Urothelium cell line (cell line): ENCODE measurements at regions not wholly inside any gene's neighbourhood (a gene's known extent, or its start where the extent isn't known, plus 50 kb on each side); places are given as distances from the start of the nearest gene placed in this dataset.

Source experiments
- DNase-seq: peaks from one replicate; pipeline ENCODE4 v3.0.0; 2011; ENCODE audit warnings: low spot score, mixed read lengths
- FAIRE-seq: peaks from 2 replicates; lab custom pipeline; 2011; peaks lifted over from hg19 to GRCh38; lab: Jason Lieb, UNC

GRCh38 chr6:106035655-106036054 lies 50.5 kb upstream of the PRDM1 start:
- FAIRE-seq, result no peak
- no peak for DNase-seq

- FAIRE-seq (no peak), DNase-seq (no peak)
These were observed 52.3 kb upstream of the PRDM1 start for GRCh38 chr6:106033806-106034205.

GRCh38 chr6:106027758-106028157 lies 58.4 kb upstream of the PRDM1 start:
- DNase-seq (no peak), FAIRE-seq (no peak)

- FAIRE-seq (no peak), DNase-seq (no peak)
These were observed 59.1 kb upstream of the PRDM1 start for GRCh38 chr6:106026748-106027715.

- no peak for DNase-seq
- FAIRE-seq, result no peak
These were observed 60.5 kb upstream of the PRDM1 start for GRCh38 chr6:106025655-106026054.

- DNase-seq (no peak), FAIRE-seq (no peak)
These were observed 63.3 kb upstream of the PRDM1 start for GRCh38 chr6:106022801-106023200.

- FAIRE-seq, result no peak
- no peak for DNase-seq
These were observed 68.7 kb upstream of the PRDM1 start for GRCh38 chr6:106017454-106017853.

GRCh38 chr6:106014955-106015354 lies 71.2 kb upstream of the PRDM1 start:
- FAIRE-seq (no peak), DNase-seq (no peak)

GRCh38 chr6:106011476-106011875 lies 74.7 kb upstream of the PRDM1 start:
- FAIRE-seq (no peak), DNase-seq (no peak)

- DNase-seq (no peak), FAIRE-seq (no peak)
These were observed 80.2 kb upstream of the PRDM1 start for GRCh38 chr6:106005954-106006353.

GRCh38 chr6:106005013-106005412 lies 81.1 kb upstream of the PRDM1 start:
- no peak for FAIRE-seq
- DNase-seq, result no peak

GRCh38 chr6:106003268-106003987 lies 82.7 kb upstream of the PRDM1 start:
- no peak for FAIRE-seq
- DNase-seq, result no peak

GRCh38 chr6:106002005-106002404 lies 84.1 kb upstream of the PRDM1 start:
- DNase-seq (no peak), FAIRE-seq (no peak)

GRCh38 chr6:106000935-106001334 lies 85.2 kb upstream of the PRDM1 start:
- FAIRE-seq, result no peak

GRCh38 chr6:105997482-105997881 lies 88.7 kb upstream of the PRDM1 start:
- DNase-seq (no peak), FAIRE-seq (no peak)

More at GRCh38 chr6:106000935-106001334, 85.2 kb upstream of the PRDM1 start:
- DNase-seq, result no peak

- DNase-seq (no peak), FAIRE-seq (no peak)
These were observed 90.7 kb upstream of the PRDM1 start for GRCh38 chr6:105995391-105995865.

- DNase-seq (no peak), FAIRE-seq (no peak)
These were observed 91.3 kb upstream of the PRDM1 start for GRCh38 chr6:105994591-105995390.

- DNase-seq (no peak), FAIRE-seq (no peak)
These were observed 92.0 kb upstream of the PRDM1 start for GRCh38 chr6:105994118-105994590.

GRCh38 chr6:105993341-105994117 lies 92.6 kb upstream of the PRDM1 start:
- DNase-seq (no peak), FAIRE-seq (no peak)
